GM21367 (cell line): ENCODE measurements at regions not wholly inside any gene's neighbourhood (a gene's known extent, or its start where the extent isn't known, plus 50 kb on each side); places are given as distances from the start of the nearest gene placed in this dataset.
"Not testable (repeated sequence)": the region's sequence is repeated elsewhere in the genome, so short reads cannot be mapped to it uniquely, and the experiment has no call there.

Experiments used
- ATAC-seq: cut with Tn5 transposase; IDR thresholded peaks from one replicate; pipeline ENCODE4 v1.9.1; 2021; ENCODE audit not compliant: unreplicated experiment

DNA sequence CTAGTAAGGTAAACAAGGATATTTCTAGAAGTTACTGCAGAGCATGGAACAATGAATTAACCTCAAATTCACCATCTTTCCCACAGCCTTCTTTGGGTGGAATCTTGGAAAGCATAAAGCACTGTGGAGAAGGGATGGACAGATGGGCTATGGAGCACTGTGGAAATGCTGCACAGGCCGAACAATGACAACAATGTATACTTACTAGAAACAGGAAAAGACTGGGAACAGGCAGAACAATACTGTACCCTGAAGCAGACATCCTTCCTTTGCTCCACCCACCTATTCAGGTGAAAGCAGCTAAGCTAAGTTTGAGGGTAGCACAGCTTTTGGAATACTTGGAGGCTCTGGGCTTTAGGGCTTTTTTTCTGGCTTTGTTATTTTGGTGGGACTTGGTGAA, 250.6 kb upstream of the KLF8 start:
- no peak for ATAC-seq

DNA sequence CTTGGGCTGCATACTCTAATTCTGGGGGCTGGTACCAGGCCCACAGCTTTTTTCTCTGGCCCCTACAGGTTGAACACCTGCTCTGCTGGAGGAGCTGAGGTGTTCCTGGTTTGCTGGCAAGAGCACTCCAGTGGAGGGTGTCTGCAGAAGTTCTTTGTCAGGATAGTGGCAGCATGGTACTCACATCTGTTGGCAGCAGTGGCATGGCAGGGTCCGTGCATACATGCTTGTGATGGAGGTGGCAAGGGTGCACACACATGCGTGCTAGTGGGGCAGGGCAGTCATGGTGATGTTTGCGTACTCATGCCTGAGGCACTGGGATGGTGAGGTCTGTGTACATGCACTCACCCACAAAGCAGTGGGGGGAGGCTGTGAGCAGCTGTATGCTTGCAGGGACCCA, 235.5 kb upstream of the KLF8 start:
- no peak for ATAC-seq

DNA sequence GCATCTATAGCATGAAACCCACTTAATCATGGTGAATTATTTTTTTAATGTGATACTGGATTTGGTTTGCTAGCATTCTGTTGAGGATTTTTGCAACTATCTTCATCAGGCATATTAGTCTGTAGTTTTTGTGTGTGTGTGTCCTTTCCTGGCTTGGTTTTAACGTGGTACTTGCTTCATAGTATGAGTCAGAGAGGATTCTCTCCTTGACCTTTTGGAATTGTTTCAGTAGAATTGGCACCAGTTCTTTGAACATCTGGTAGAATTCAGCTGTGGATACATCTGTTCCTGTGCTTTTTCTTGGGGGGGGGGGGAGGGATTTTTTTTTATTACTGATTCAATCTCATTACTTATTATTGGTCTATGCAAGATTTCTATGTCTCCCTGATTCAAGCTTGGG, 232.0 kb upstream of the KLF8 start:
- no peak for ATAC-seq

DNA sequence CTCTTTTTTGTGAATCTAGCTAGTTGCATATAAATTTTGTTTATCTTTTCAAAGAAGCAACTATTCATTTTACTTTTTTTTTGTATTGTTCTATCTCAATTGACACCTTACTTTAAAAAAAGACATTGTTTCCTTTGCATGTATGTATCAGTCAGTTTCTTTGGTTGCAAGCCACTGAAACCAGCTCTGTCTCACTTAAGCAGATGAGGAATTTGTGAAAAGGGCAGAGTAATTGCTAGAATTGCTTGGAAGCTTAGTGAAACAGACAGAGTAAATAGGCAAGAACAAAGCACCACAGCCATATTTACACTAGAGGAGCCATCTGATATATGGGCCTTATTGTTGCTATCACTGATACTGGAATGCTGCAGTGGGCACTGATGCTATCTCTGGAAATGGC, 231.4 kb upstream of the KLF8 start:
- no peak for ATAC-seq

DNA sequence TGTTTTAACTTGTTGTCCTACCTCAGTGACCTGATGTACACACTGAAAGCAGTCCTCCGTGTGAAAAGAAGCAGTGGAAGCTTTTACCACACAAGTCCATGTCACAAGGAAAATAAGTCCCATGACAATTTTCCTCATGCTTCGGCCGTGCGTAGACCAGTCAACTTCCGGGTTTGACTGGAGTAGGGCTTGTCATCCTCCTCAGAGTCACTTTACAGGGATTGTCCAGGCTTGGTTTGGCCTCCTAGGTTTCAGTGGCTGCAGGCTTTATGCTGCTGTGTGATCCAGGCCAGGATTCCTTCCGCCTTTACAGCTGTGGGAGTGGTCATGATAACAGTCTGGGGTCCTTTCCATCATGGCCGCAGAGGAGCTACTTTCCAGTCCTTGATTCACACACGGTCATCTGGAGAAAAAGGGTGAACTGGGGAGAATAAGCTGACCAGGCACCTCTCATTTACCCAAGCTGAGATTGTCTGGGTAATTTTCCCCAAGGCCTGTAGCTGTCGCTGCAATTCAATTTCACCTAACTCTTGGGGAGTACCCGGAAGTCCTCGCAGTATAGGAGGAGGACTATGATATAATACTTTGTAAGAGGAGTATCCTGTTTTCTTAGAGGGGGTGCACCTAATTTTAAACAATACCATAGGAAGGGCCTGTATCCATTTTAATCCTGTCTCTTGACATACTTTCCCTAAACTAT, 206.1 kb upstream of the KLF8 start:
- ATAC-seq: no peak

DNA sequence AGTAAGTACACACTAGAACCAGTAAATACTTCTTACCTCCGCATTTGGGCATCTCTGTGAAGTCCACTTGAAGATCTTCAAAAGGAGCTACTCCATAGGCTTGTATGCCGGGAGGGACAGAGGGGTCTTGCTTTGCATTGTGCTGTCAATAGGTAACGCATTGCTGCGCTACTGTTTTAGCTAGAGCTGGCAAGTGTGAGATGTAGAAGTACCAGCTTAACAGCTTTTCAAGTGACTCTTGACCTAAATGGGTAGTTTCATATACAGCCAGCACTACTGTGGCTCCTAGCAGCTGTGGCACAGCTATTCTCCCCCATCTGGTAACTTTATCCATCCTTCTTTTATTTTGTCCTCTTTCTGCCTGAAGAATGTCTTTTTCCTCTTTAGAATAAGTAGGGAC, 205.3 kb upstream of the KLF8 start:
- no peak for ATAC-seq

DNA sequence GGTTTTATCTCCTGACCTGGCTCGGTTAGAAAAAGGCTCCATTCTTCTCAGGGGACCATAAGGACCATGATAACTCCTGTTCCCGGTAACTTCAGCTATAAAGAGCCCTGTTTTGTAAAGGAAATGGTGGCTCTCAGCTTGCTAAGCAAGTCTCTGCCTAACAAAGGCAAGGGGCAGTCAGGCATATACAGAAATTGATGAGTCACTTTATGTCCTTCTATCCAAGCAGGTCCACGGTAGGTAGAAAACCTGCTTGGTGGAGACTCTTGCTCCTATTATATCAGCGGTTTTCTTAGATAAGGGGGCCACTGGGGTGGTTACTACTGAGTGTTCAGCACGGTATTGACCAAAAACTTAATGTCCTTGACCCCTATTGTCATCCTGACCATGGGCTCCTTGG, 203.0 kb upstream of the KLF8 start:
- ATAC-seq: no peak

DNA sequence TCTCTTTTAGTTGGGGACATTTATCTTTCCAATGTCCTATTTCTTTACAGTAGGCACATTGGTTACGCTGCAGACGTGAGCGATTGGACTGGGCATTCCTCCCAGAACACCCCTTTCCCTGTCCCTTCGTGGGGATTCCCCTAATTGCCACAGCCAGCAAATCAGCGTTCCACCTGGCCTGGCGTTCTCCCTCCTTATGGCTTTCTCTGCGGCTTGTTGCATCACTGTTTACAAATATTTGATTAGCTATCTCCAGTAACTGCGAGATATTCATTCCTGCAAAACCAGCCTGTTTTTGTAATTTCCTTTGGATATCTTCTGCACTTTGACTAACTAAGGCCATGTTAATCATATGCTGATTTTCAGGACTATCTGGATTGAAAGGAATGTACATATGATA, 202.5 kb upstream of the KLF8 start:
- no peak for ATAC-seq

DNA sequence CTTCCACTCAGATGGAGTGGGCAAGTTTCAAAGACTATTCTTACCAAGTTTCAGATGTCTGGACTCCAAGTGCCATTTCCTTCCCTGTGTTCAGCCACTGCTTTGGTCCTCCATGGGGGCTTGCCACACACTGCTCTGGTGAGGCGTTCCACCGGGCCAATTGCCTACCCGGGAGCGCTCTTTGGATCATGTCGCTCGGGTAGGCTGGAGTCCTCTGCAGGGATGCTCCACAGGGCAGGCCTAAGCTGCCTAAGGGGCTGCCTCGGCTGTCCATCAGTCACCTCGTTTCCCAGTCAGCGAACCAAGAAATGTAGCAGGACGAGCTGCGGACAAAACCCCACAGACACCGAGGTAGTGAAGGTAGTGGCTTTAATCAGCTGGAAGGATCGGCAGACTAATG, 200.7 kb upstream of the KLF8 start:
- ATAC-seq: no peak

DNA sequence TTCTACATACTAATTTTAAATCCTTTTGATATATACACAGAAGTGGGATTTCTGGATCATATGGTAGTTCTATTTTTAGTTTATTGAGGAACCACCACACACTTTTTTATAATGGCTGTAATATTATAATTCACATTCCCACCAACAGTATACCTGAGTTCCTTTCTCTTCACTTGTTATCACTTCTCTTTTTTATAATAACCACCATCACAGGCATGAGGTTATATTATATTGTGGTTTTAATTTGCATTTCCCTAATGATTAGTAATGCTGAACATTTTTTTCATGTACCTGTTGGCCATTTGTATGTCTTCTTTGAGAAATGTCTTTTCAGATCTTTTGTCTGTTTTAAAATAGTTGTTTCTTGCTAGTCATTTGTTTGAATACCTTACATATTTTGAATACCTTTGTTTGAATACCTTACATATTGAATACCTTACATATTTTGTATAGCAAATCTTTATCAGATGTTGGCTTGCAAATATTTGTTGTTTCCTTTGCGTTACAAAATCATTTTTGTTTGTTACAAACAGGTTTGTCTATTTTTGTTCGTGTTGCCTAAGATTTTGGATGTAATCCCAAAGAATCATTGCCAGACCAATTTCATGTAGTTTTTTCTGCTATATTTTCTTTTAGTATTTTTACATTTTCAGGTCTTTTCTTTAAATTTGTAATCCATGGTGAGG, 198.5 kb upstream of the KLF8 start:
- no peak for ATAC-seq

DNA sequence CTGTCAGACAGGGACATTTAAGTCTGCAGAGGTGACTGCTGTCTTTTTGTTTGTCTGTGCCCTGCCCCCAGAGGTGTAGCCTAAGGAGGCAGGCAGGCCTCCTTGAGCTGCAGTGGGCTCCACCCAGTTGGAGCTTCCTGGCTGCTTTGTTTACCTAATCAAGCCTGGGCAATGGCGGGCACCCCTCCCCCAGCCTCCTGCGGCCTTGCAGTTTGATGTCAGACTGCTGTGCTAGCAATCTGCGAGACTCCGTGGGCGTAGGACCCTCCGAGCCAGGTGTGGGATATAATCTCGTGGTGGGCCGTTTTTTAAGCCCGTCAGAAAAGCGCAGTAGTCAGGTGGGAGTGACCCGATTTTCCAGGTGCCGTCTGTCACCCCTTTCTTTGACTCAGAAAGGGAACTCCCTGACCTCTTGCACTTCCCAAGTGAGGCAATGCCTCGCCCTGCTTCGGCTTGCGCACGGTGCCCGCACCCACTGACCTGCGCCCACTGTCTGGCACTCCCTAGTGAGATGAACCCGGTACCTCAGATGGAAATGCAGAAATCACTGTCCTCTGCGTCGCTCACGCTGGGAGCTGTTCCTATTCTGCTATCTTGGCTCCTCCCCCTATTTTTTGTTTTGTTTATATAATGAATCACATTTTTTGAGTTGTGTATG, 179.4 kb upstream of the KLF8 start:
- ATAC-seq: not testable (repeated sequence)

DNA sequence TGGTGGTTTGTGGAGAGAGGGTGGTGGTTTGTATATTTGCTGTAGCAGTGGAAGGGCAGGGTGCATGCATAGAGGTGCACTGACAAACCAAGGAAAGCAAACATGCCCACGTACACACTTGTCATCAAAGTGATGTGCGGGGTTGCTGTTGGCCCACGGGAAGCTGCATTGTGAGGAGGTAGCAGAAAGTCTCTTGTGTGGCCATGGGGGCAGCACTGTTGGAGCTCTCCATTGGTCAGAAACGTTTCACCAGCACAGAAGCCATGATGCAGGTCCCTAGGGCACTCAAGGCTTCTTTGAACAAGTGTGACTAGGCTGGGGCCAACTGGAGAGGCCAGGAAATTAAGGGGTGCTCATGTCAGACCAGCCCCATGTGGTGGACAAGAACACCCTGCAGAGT, 174.8 kb upstream of the KLF8 start:
- ATAC-seq: no peak

DNA sequence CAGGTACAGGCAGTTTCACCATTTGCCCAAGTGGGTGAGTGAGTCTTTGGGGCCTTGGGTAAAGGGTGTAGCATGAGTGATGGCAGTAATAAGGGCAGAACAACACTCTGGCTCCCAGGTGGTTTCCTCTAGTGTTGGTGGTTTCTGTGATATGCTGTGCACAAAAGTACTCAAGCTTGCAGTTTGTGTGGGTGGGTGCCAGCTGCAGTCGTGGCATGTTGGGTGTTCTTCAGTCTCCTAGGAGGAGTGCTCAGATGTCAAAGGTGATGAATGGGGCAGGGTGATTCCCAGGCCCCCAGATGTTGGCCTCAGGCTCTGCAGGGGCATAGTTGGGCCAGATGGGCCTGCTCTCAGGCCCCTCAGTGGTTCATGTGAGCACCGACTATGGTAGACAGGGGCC, 166.1 kb upstream of the KLF8 start:
- ATAC-seq: peak; percentile 58

DNA sequence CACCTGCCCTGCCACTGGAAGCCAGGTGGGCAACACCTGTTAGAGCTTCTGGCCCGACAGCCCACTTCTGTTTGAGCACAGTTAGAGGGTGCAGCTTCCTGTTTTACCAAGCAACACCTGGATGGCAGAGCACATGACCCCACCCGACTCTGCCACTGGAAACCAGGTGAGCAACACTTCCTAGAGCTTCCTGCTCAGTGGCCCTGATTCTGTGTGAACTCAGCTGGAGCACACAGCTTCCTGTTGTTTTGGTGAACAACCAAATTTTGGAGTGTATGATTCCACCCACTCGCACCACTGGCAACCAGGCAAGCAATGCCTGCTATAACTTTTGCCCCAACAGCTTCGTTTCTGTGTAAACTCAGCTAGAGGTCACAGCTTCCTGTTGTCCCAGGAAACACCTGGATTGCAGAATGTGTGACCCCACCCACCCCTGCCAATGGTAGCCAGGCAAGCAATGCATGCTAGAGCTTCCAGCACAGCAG, 163.8 kb upstream of the KLF8 start:
- ATAC-seq: no peak

DNA sequence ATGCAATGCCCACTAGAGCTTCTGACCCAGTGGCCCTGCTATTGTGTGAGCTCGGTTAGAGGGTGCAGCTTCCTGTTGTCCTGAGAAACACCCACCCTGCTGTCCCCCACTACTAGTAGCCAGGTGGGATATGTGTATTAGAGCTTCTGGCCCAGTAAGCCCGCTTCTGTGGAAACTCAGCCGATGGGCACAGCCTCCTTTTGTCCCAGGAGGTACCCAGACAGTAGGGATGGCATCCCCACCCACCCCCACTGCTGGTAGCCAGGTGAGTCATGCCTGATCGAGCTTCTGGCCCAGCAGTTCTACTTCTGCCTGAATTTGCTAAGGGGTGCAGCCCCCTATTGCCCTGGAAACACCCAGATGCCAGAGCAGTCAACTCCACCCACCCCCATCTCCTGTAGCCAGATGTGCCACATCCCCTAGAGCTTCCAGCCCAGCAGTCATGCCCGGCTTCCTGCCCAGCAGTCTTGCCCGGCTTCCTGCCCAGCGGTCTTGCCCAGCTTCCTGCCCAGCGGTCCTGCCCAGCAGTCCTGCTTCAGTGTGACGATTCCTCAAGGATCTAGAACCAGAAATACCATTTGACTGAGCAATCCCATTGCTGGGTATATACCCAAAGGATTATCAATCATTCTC, 162.7 kb upstream of the KLF8 start:
- ATAC-seq: no peak

DNA sequence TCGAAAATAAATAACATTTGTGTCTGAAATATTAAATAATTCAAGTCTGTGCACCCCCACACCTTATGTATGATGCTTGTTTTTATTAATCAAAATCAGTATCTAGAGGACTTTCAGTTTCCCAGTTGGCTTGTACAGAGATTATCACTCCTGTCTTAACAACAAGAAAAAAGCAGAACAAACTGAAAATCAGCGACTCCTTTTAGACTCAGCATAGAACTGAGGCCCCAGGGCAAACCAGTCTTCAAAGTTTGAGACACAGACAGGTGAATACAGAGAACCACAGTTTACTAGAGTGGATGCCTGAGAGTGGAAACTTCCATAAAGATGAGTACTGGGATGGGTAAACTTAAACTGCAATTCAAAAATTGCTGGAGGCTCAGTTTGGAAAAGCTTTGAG, 142.8 kb upstream of the KLF8 start:
- ATAC-seq: no peak

DNA sequence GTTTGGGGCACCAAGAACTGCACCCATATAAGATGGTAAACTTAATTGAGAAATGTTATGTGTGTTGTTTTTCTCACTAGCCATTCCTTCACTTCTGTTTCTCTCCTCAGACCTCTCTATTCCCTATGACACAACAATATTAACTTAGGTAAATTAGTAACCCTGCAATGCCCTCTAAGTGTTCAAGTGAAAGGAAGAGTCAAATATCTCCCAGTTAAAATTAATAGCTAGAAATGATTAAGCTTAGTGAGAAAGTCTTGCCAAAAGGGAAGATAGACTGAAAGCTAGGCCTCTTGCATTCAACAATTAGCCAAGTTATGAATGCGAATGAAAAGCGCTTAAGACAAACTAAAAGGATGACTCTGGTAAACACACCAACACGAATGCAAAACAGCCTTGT, 132.9 kb upstream of the KLF8 start:
- ATAC-seq: no peak

DNA sequence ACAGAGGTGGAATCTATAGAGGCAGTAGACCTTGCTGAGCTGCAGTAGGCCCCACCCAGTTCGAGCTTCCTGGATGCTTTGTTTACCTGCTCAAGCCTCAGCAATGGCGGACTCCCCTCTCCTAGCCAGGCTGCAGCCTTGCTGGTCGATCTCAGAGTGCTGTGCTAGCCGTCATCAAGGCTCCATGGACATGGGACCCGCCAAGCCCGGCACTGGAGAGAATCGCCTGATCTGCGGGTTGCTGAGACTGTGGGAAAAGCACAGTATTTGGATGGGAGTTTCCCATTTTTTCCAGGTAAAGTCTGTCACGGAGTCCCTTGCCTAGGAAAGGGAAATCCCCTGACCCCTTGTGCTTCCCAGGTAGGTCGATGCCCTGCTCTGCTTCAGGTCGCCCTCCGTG, 124.8 kb upstream of the KLF8 start:
- no peak for ATAC-seq

DNA sequence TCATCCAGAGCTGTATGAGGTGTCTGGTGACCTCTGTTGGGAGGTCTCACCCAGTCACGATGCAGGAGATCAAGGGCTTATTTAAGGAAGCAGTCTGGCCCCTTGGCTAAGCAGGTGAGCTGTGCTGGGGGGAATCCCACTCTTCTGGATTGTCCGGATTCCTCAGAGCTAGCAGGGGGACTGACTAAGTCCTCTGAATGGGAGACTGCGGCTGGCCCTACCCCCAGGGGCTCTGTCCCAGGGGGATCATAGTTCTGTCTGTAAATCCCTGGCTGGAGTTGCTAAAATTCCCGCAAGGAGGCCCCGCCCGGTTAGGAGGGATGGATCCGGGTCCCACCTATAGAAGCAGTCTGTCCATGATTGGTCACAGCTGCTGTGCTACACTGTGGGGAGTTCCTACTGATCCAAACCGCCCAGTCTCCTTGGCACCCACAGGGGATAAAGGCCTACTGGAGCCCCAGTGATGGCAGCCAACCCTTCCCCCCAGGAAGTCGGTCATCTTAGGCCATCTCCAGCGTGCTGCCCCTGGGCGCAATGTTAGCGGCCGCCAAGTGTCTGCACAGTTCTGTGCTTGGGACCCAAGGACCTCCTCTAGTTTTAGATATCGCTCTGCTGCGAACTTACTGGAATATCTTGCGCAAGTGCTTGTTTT, 118.2 kb upstream of the KLF8 start:
- ATAC-seq: no peak

DNA sequence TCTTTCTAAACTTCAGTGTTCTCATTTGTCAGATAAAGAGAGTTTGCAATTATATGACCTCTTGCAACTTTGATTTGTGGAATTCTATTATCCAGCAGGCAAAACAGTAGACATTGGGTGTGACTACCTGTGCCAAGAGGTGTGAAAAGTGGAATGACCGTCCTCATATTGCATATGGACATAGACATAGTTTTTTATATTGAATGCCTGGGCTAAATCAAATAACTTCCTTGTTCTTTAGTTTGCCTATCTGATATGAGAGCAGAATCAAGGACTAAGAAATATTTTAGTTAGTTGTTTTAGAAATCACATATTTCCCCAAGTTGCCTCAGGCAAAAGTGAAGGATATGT, 117.7 kb upstream of the KLF8 start:
- ATAC-seq: no peak

DNA sequence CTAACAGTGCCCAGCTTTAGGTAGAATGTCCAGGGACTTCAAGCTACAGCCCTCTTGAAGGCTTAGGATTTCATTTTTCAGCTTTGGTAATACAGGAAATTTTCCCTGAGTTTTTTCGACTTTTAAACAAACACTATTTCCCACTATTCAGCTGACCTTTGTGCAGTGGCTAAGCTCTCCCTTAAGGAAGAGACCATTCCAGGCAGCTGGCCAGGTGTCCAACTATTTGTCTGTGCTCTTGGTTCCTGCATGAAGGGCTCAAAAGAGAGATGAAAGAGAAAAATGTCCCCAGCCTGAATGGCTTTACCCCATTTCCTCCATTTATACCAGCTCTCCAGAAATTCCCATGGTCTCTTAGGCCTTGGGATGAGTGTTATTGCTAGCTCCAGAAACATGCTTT, 111.9 kb upstream of the KLF8 start:
- ATAC-seq: no peak
